ENCODE measurements at regions not wholly inside any gene's neighbourhood (a gene's known extent, or its start where the extent isn't known, plus 50 kb on each side); places are given as distances from the start of the nearest gene placed in this dataset.

GRCh38 chr16:11430601-11431317 is 85.5 kb downstream of the RMI2 start:
- Mint-ChIP-seq H3K36me3 (peaks cover 0 to 13% (median 2%) of the 10 kb centered on the region in 3 donors), H3K27me3 (peaks cover 0 to 2% of the 10 kb centered on the region in 2 donors), H3K4me1 (no peaks in the 10 kb centered on the region), H3K27ac (peak overlapping the region in 1 of 8 donors; percentile 93), H3K9me3 (no peaks in the 10 kb centered on the region), H3K4me3 (no peak overlapping the region)
- no peaks in the 10 kb centered on the region for H3K27me3 ChIP-seq (ENCODE audit: insufficient read depth, low read length, poor library complexity, severe bottlenecking)
- H3K4me1 ChIP-seq (ENCODE audit: insufficient read depth, low read length): no peaks in the 10 kb centered on the region
- H3K36me3 ChIP-seq (ENCODE audit: insufficient read depth, low read length): no peaks in the 10 kb centered on the region
- H3K27ac ChIP-seq (ENCODE audit: low read depth, low read length): no peak overlapping the region
- peak in 1 of 5 donors; percentile 20 for DNase-seq
- H3K4me3 ChIP-seq (ENCODE audit: low read length): no peak overlapping the region
- ChIA-PET POLR2A (no interaction called here), CTCF (no interaction called here)
- no peaks in the 10 kb centered on the region for H3K9me3 ChIP-seq (ENCODE audit: low read length)

- no peaks in the 10 kb centered on the region for H3K9me3 Mint-ChIP-seq
- no peaks in the 10 kb centered on the region for H3K4me1 Mint-ChIP-seq
- POLR2A ChIA-PET: no interaction called here
Measured at GRCh38 chr16:11431915-11432465, 86.7 kb downstream of the RMI2 start.

GRCh38 chr16:11432856-11433395 is 87.7 kb downstream of the RMI2 start:
- H3K4me3 ChIP-seq (ENCODE audit: low read length): no peak overlapping the region
- no peak overlapping the region for H3K27ac ChIP-seq (ENCODE audit: low read depth, low read length)
- Mint-ChIP-seq H3K4me1 (no peaks in the 10 kb centered on the region), H3K4me3 (no peak overlapping the region), H3K9me3 (no peaks in the 10 kb centered on the region), H3K36me3 (peaks cover 0 to 13% (median 2%) of the 10 kb centered on the region in 3 donors), H3K27ac (no peak overlapping the region), H3K27me3 (peaks cover 3 to 4% of the 10 kb centered on the region in 2 donors)
- no peaks in the 10 kb centered on the region for H3K9me3 ChIP-seq (ENCODE audit: low read length)
- CTCF ChIA-PET: interaction anchor here (0.6 kb wide), 1 partner anchor 414 kb away, joined by 3 read pairs; no protein-coding TSS in a partner anchor
- H3K27me3 ChIP-seq (ENCODE audit: insufficient read depth, low read length, poor library complexity, severe bottlenecking): no peaks in the 10 kb centered on the region
- POLR2A ChIA-PET: no interaction called here
- no peak for DNase-seq
- H3K36me3 ChIP-seq (ENCODE audit: insufficient read depth, low read length): no peaks in the 10 kb centered on the region
- H3K4me1 ChIP-seq (ENCODE audit: insufficient read depth, low read length): no peaks in the 10 kb centered on the region

More at GRCh38 chr16:11431915-11432465, 86.7 kb downstream of the RMI2 start:
- Histone ChIP-seq H3K27me3 (ENCODE audit: insufficient read depth, low read length, poor library complexity, severe bottlenecking) (no peaks in the 10 kb centered on the region), H3K4me3 (ENCODE audit: low read length) (no peak overlapping the region), H3K36me3 (ENCODE audit: insufficient read depth, low read length) (no peaks in the 10 kb centered on the region), H3K9me3 (ENCODE audit: low read length) (no peaks in the 10 kb centered on the region), H3K4me1 (ENCODE audit: insufficient read depth, low read length) (no peaks in the 10 kb centered on the region), H3K27ac (ENCODE audit: low read depth, low read length) (no peak overlapping the region)
- CTCF ChIA-PET: no interaction called here
- Mint-ChIP-seq H3K27me3 (peaks cover 3 to 4% of the 10 kb centered on the region in 2 donors), H3K36me3 (peaks cover 0 to 13% (median 2%) of the 10 kb centered on the region in 3 donors), H3K27ac (no peak overlapping the region), H3K4me3 (no peak overlapping the region)
- DNase-seq: peak in 1 of 5 donors; percentile 5

GRCh38 chr16:11435576-11435975 is 90.3 kb downstream of the RMI2 start:
- H3K9me3 Mint-ChIP-seq: peaks cover 0 to 7% (median 0%) of the 10 kb centered on the region in 5 donors
- H3K4me3 Mint-ChIP-seq: no peak overlapping the region
- H3K36me3 Mint-ChIP-seq: peaks cover 0 to 17% (median 4%) of the 10 kb centered on the region in 3 donors
- no peaks in the 10 kb centered on the region for H3K4me1 ChIP-seq (ENCODE audit: insufficient read depth, low read length)
- no peak overlapping the region for H3K27ac ChIP-seq (ENCODE audit: low read depth, low read length)
- CTCF ChIA-PET: no interaction called here
- no peaks in the 10 kb centered on the region for H3K4me1 Mint-ChIP-seq
- POLR2A ChIA-PET: no interaction called here
- no peak for DNase-seq
- H3K9me3 ChIP-seq (ENCODE audit: low read length): no peaks in the 10 kb centered on the region
- H3K4me3 ChIP-seq (ENCODE audit: low read length): no peak overlapping the region
- H3K27me3 Mint-ChIP-seq: peaks cover 5 to 8% of the 10 kb centered on the region in 2 donors
- H3K27me3 ChIP-seq (ENCODE audit: insufficient read depth, low read length, poor library complexity, severe bottlenecking): no peaks in the 10 kb centered on the region
- H3K27ac Mint-ChIP-seq: no peak overlapping the region
- no peaks in the 10 kb centered on the region for H3K36me3 ChIP-seq (ENCODE audit: insufficient read depth, low read length)

GRCh38 chr16:11437069-11437468 is 91.8 kb downstream of the RMI2 start:
- Histone ChIP-seq H3K36me3 (ENCODE audit: insufficient read depth, low read length) (no peaks in the 10 kb centered on the region), H3K4me3 (ENCODE audit: low read length) (no peak overlapping the region), H3K27me3 (ENCODE audit: insufficient read depth, low read length, poor library complexity, severe bottlenecking) (no peaks in the 10 kb centered on the region), H3K9me3 (ENCODE audit: low read length) (no peaks in the 10 kb centered on the region), H3K4me1 (ENCODE audit: insufficient read depth, low read length) (no peaks in the 10 kb centered on the region), H3K27ac (ENCODE audit: low read depth, low read length) (no peak overlapping the region)
- POLR2A ChIA-PET: no interaction called here
- peaks cover 2 to 19% (median 4%) of the 10 kb centered on the region in 3 donors for H3K36me3 Mint-ChIP-seq
- no peak overlapping the region for H3K27ac Mint-ChIP-seq
- H3K9me3 Mint-ChIP-seq: peaks cover 0 to 10% (median 3%) of the 10 kb centered on the region in 5 donors
- peaks cover 5 to 8% of the 10 kb centered on the region in 2 donors for H3K27me3 Mint-ChIP-seq
- H3K4me3 Mint-ChIP-seq: no peak overlapping the region
- DNase-seq: no peak
- no peaks in the 10 kb centered on the region for H3K4me1 Mint-ChIP-seq
- CTCF ChIA-PET: interaction anchor here (1.6 kb wide), 1 partner anchor 41 kb away, joined by 4 read pairs; no protein-coding TSS in a partner anchor

GRCh38 chr16:11439790-11440656 is 94.8 kb downstream of the RMI2 start:
- Histone ChIP-seq H3K36me3 (ENCODE audit: insufficient read depth, low read length) (no peaks in the 10 kb centered on the region), H3K4me3 (ENCODE audit: low read length) (no peak overlapping the region), H3K9me3 (ENCODE audit: low read length) (no peaks in the 10 kb centered on the region), H3K27me3 (ENCODE audit: insufficient read depth, low read length, poor library complexity, severe bottlenecking) (no peaks in the 10 kb centered on the region), H3K27ac (ENCODE audit: low read depth, low read length) (no peak overlapping the region), H3K4me1 (ENCODE audit: insufficient read depth, low read length) (no peaks in the 10 kb centered on the region)
- H3K4me3 Mint-ChIP-seq: no peak overlapping the region
- H3K27ac Mint-ChIP-seq: no peak overlapping the region
- DNase-seq: no peak
- H3K27me3 Mint-ChIP-seq: peaks cover 5 to 8% of the 10 kb centered on the region in 2 donors
- H3K9me3 Mint-ChIP-seq: peaks cover 0 to 10% (median 3%) of the 10 kb centered on the region in 5 donors
- ChIA-PET CTCF (no interaction called here), POLR2A (no interaction called here)
- H3K4me1 Mint-ChIP-seq: no peaks in the 10 kb centered on the region
- H3K36me3 Mint-ChIP-seq: peaks cover 2 to 16% (median 6%) of the 10 kb centered on the region in 3 donors

GRCh38 chr16:11440657-11441012 is 95.4 kb downstream of the RMI2 start:
- H3K27me3 Mint-ChIP-seq: peaks cover 4 to 8% of the 10 kb centered on the region in 2 donors
- Histone ChIP-seq H3K36me3 (ENCODE audit: insufficient read depth, low read length) (no peaks in the 10 kb centered on the region), H3K27ac (ENCODE audit: low read depth, low read length) (no peak overlapping the region), H3K9me3 (ENCODE audit: low read length) (no peaks in the 10 kb centered on the region), H3K4me3 (ENCODE audit: low read length) (no peak overlapping the region), H3K27me3 (ENCODE audit: insufficient read depth, low read length, poor library complexity, severe bottlenecking) (no peaks in the 10 kb centered on the region), H3K4me1 (ENCODE audit: insufficient read depth, low read length) (no peaks in the 10 kb centered on the region)
- H3K27ac Mint-ChIP-seq: no peak overlapping the region
- H3K36me3 Mint-ChIP-seq: peaks cover 2 to 16% (median 6%) of the 10 kb centered on the region in 3 donors
- POLR2A ChIA-PET: no interaction called here
- peaks cover 0 to 10% (median 3%) of the 10 kb centered on the region in 5 donors for H3K9me3 Mint-ChIP-seq
- DNase-seq: no peak
- CTCF ChIA-PET: no interaction called here
- H3K4me1 Mint-ChIP-seq: no peaks in the 10 kb centered on the region
- no peak overlapping the region for H3K4me3 Mint-ChIP-seq
